ENCODE measurements at regions not wholly inside any gene's neighbourhood (a gene's known extent, or its start where the extent isn't known, plus 50 kb on each side); places are given as distances from the start of the nearest gene placed in this dataset.

DNA sequence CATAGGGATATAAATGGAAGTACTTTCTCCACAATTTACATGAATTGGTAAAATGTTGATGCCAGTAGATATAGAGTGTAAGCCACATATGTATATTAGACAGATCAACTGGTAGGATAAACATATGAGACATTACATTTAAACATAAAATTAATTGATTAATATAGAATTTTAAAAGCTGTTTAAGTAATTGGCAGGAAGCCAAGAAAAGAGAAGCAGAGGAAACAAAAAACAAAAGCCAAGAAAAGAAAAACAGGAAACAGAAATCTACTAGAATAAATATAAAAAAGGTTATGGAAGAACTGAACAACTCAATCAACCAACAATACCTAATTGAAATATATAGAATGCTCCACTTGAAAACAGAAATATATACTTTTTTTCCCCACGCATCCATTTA is 920.1 kb upstream of the TMEFF2 start:
- no peak for TF ChIP-seq CTCF (IDR thresholded peaks at IDR 0.05; ENCODE audit: extremely low read depth, missing control alignments)
- DNase-seq (ENCODE audit: low spot score): no peak

- TF ChIP-seq CTCF (IDR thresholded peaks at IDR 0.05; ENCODE audit: extremely low read depth, missing control alignments): no peak
- no peak for DNase-seq (ENCODE audit: low spot score)
Observed at GRCh38 chr2:193112986-193113385, 918.3 kb upstream of the TMEFF2 start.

DNA sequence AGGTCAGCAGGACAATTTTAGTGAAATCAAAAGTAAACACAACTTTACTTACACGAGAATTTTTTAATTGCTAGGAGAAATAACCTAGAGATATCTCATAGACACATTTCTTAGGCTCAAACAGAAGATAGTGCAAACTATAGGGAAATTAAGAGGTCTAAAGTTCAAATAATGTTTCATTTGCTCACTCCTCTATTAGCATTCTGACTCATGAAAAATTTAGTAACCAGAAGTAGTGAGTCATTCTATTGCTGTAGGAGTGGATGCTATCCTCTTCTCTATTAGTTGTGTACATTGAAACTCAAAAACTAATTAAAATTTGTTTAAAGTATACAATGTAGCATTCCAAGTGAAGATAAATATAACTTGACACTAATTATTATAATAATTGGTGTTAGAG is 908.3 kb upstream of the TMEFF2 start:
- no peak for TF ChIP-seq CTCF (IDR thresholded peaks at IDR 0.05; ENCODE audit: extremely low read depth, missing control alignments)
- DNase-seq (ENCODE audit: low spot score): no peak

- no peak for DNase-seq (ENCODE audit: low spot score)
- no peak for TF ChIP-seq CTCF (IDR thresholded peaks at IDR 0.05; ENCODE audit: extremely low read depth, missing control alignments)
Observed at GRCh38 chr2:193101591-193101990, 906.9 kb upstream of the TMEFF2 start.

GRCh38 chr2:193088026-193088425 is 893.3 kb upstream of the TMEFF2 start:
- no peak for TF ChIP-seq CTCF (IDR thresholded peaks at IDR 0.05; ENCODE audit: extremely low read depth, missing control alignments)
- no peak for DNase-seq (ENCODE audit: low spot score)

GRCh38 chr2:193076995-193077394 is 882.3 kb upstream of the TMEFF2 start:
- DNase-seq (ENCODE audit: low spot score): no peak
- no peak for TF ChIP-seq CTCF (IDR thresholded peaks at IDR 0.05; ENCODE audit: extremely low read depth, missing control alignments)

DNA sequence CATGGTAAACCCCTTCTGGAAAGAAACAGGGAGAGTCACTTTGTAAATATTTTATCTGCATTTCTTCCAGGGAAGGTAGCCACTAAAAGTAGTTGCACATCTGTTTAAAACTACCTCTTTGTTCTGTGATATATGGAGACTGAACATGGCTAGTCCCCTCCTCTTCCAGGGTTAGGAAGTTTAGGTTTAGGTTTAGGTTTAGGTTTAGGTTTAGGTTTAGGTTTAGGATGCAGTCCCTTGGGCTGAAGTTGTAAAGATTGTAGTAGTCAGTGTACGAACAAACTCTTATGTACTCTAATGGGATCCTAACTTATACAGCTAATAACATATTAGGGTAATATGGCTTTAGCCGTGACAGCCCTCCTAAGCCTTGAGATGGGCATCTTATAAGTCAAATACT is 880.2 kb upstream of the TMEFF2 start:
- no peak for DNase-seq (ENCODE audit: low spot score)
- no peak for TF ChIP-seq CTCF (IDR thresholded peaks at IDR 0.05; ENCODE audit: extremely low read depth, missing control alignments)

All from GM20000 (cell line).